ENCODE measurements at regions not wholly inside any gene's neighbourhood (a gene's known extent, or its start where the extent isn't known, plus 50 kb on each side); places are given as distances from the start of the nearest gene placed in this dataset.

DNA sequence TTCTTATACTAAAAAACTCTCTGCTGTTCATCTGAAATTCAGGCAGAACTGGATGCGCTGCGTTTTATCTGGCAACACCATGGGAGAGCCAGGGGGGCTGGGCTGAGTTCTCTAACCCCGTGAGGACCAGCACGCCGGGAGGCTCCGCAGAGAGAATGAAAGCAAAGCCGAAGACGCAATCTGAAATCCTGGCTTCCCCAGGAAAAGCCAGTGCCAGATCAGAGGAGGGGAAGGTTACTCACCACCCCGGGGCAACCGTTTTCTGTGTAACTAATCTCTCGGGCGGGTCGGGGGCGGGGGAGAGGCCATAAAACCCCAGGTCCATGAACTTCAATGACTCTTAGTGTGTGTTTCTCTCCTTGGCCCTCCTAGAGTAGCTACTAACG is 99.4 kb downstream of the SHANK2 start:
- Histone ChIP-seq H4K5ac (ENCODE audit: insufficient read length, low read depth, low read length) (no peak overlapping the region), H3K27ac (ENCODE audit: low read depth, low read length) (no peak overlapping the region), H3K18ac (ENCODE audit: extremely low read depth, low read length) (no peak overlapping the region), H3K9me3 (ENCODE audit: insufficient read depth in 2 of 2, low read depth in 1 of 2, low read length in 1 of 2) (no peaks in the 10 kb centered on the region), H2AK5ac (ENCODE audit: low read depth, low read length) (no peak overlapping the region), H2BK15ac (ENCODE audit: low read length) (no peak overlapping the region), H4K8ac (ENCODE audit: extremely low read depth, insufficient read depth, low read length) (no peak overlapping the region), H2BK20ac (ENCODE audit: low read length) (no peak overlapping the region), H3K27me3 (replicated peaks in 1 of 4; ENCODE audit: control insufficient read depth in 3 of 4, extremely low read depth in 1 of 4, insufficient read depth in 3 of 4, low read length in 3 of 4) (no peaks in the 10 kb centered on the region), H3K23me2 (ENCODE audit: low read depth, low read length) (no peaks in the 10 kb centered on the region), H3K79me2 (ENCODE audit: control insufficient read depth in 1 of 2, insufficient read depth in 2 of 2, low read length in 2 of 2) (peaks cover 0 to 18% of the 10 kb centered on the region in 2 experiments; a peak in 2 of 4 replicates), H2BK120ac (replicated peaks; ENCODE audit: low read depth, low read length) (no peak overlapping the region), H4K20me1 (replicated peaks in 1 of 2; ENCODE audit: control insufficient read depth in 1 of 2, insufficient read depth in 2 of 2, low read length in 2 of 2) (peaks cover 5 to 7% of the 10 kb centered on the region in 2 experiments), H2AFZ (ENCODE audit: low read length) (no peak overlapping the region), H2BK5ac (ENCODE audit: low read depth, low read length) (no peak overlapping the region), H3K4me1 (replicated peaks in 1 of 4; ENCODE audit: control insufficient read depth in 3 of 4, insufficient read depth in 4 of 4, low read length in 3 of 4) (peaks cover 0 to 4% (median 4%) of the 10 kb centered on the region in 4 experiments; a peak in 4 of 7 replicates), H4K91ac (replicated peaks; ENCODE audit: insufficient read length, low read length) (no peak overlapping the region), H3K36me3 (ENCODE audit: control insufficient read depth in 2 of 4, insufficient read depth in 4 of 4, low read length in 3 of 4) (no peaks in the 10 kb centered on the region), H3K4ac (replicated peaks; ENCODE audit: insufficient read length, low read depth, low read length) (no peak overlapping the region), H3K14ac (ENCODE audit: insufficient read length) (no peak overlapping the region), H3K4me2 (ENCODE audit: insufficient read depth in 1 of 2, low read depth in 2 of 2, low read length in 2 of 2) (peak overlapping the region in 1 of 2 experiments; percentile 23; a peak in 1 of 4 replicates), H3K56ac (replicated peaks; ENCODE audit: insufficient read length, low read depth, low read length) (no peak overlapping the region), H3K79me1 (ENCODE audit: low read depth, low read length) (peaks cover 4% of the 10 kb centered on the region), H2BK12ac (ENCODE audit: low read depth, low read length) (no peak overlapping the region), H3K4me3 (ENCODE audit: extremely low read depth in 1 of 4, insufficient read depth in 2 of 4, low read depth in 3 of 4, low read length in 4 of 4) (no peak overlapping the region), H3K23ac (ENCODE audit: insufficient read length) (no peak overlapping the region), H3K9ac (replicated peaks in 1 of 4; ENCODE audit: extremely low read depth in 1 of 4, low read depth in 3 of 4, low read length in 3 of 4) (no peak overlapping the region)
- no peak for TF ChIP-seq POLR2A (IDR thresholded peaks at IDR 0.05; ENCODE audit: control extremely low read depth in 1 of 2, low read depth in 2 of 2, low read length in 2 of 2)
- no peak for TF ChIP-seq CEBPB (IDR thresholded peaks at IDR 0.05; ENCODE audit: low read depth, low read length)
- TF ChIP-seq BRCA1 (IDR thresholded peaks at IDR 0.05; ENCODE audit: low read depth, low read length) = no peak
- no peak for TF ChIP-seq RAD21 (IDR thresholded peaks at IDR 0.05 in 1 of 2, conservative IDR thresholded peaks at IDR 0.05 in 1 of 2; ENCODE audit: low read depth in 2 of 2, low read length in 2 of 2)
- TF ChIP-seq SIX5 (IDR thresholded peaks at IDR 0.05; ENCODE audit: low read depth, low read length) = no peak
- TF ChIP-seq EGR1 (IDR thresholded peaks at IDR 0.05; ENCODE audit: borderline replicate concordance, low read depth, low read length) = no peak
- no peak for TF ChIP-seq RNF2 (IDR thresholded peaks at IDR 0.05; ENCODE audit: borderline replicate concordance, low read depth, low read length, missing control alignments, poor library complexity, severe bottlenecking)
- TF ChIP-seq, protein P1, sequence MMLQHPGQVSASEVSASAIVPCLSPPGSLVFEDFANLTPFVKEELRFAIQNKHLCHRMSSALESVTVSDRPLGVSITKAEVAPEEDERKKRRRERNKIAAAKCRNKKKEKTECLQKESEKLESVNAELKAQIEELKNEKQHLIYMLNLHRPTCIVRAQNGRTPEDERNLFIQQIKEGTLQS (IDR thresholded peaks at IDR 0.05; ENCODE audit: insufficient read depth, low read depth, low read length) = no peak
- no peak for TF ChIP-seq SIRT6 (IDR thresholded peaks at IDR 0.05; ENCODE audit: low read length)
- TF ChIP-seq CTBP2 (IDR thresholded peaks at IDR 0.05; ENCODE audit: borderline replicate concordance, insufficient read depth, insufficient read length, low read length) = no peak
- TF ChIP-seq RBBP5 (IDR thresholded peaks at IDR 0.05; ENCODE audit: borderline replicate concordance, low read depth, low read length) = no peak
- ChIA-PET POLR2A (ENCODE audit: partially characterized antibody) (no interaction called here), CTCF (ENCODE audit: partially characterized antibody) (interaction anchor here (0.9 kb wide), 1 partner anchor 10 kb away, joined by 3 read pairs; no protein-coding TSS in a partner anchor)
- FAIRE-seq (no peak), DNase-seq (ENCODE audit: low read depth in 1 of 2, low spot score in 2 of 2) (no peak)
- WGBS, 2 experiments (ENCODE audit: extremely low coverage in 1 of 2, insufficient coverage in 1 of 2, insufficient read length in 1 of 2, insufficient replicate concordance in 2 of 2, low coverage in 1 of 2, low lambda C conversion rate in 2 of 2, missing lambda C conversion rate in 1 of 2) = 38% methylated on average over 15 of the region's 15 CpGs; no CpG with 5 or more reads in 1 of the 2 experiments

Data from H1 (cell line).